ENCODE measurements at regions not wholly inside any gene's neighbourhood (a gene's known extent, or its start where the extent isn't known, plus 50 kb on each side); places are given as distances from the start of the nearest gene placed in this dataset.

- ChIA-PET POLR2A (no interaction called here), CTCF (ENCODE audit: unreplicated experiment) (no interaction called here)
- Histone ChIP-seq H3K9me2 (ENCODE audit: insufficient read depth, low read length) (no peaks in the 10 kb centered on the region), H3K27ac (ENCODE audit: low read depth, low read length, poor library complexity, severe bottlenecking) (no peak overlapping the region), H3K79me2 (ENCODE audit: insufficient read depth, low read depth, low read length) (no peaks in the 10 kb centered on the region), H3K9me3 (ENCODE audit: low read length) (no peaks in the 10 kb centered on the region), H3K4me1 (ENCODE audit: insufficient read depth, low read length, poor library complexity, severe bottlenecking) (no peaks in the 10 kb centered on the region), H3K4me3 (ENCODE audit: low read depth, low read length, poor library complexity, severe bottlenecking) (no peak overlapping the region), H4K20me1 (ENCODE audit: insufficient read depth, low read length) (no peaks in the 10 kb centered on the region), H3K36me3 (ENCODE audit: insufficient read depth, low read length) (no peaks in the 10 kb centered on the region), H2AFZ (ENCODE audit: low read length) (no peak overlapping the region), H3K4me2 (ENCODE audit: low read length) (no peak overlapping the region)
- DNase-seq (ENCODE audit: low spot score) = no peak
- no TSS peak for BruUV-seq (replicated peaks)
- intact Hi-C loops (cut with micrococcal nuclease; ENCODE audit: unreplicated experiment) = no loop called here
- TF ChIP-seq CTCF (conservative IDR thresholded peaks at IDR 0.05; ENCODE audit: low read length) (no peak), EZH2phosphoT487 (IDR thresholded peaks at IDR 0.05; ENCODE audit: borderline replicate concordance, low read depth, low read length) (no peak)
These were observed 291.2 kb upstream of the SALL1 start for GRCh38 chr16:51442141-51442870.

DNA sequence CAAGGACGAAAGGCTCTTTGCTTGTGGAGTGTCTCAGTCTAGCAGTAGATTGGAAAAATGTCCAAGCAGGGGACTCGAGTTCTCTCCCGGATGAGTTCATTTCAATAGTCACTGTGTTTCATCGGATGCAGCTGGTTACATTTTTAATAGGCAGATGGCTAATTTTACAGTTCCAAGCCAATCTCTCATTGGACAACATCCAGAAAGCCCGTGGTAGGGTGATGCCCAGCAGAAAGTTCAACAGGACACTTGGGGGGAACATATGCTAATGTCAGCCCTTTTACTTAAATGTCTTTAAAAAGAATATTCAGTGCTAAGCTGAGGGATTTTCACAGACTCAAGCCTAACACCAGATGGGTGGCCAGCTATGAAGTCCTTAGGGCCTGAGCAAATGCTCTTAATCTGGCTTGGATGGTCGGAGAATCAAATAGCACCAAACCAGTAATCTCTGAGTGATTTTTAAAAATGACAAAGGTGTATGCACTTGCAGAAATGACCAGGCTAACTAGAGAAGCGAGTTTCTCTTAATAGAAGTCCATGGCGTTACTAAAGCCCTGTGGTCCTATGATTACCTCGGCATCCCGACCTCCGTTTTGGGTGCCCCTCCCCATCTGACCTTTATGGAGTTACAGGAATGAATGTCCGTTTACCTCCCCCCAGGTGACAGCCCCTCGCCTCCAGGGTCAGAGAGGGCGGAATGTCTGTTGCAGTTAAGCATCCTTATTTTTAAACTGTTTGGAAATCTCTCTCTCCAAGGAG, 289.2 kb upstream of the SALL1 start:
- no peak for DNase-seq (ENCODE audit: low spot score)
- H3K79me2 ChIP-seq (ENCODE audit: insufficient read depth, low read depth, low read length) = no peaks in the 10 kb centered on the region
- no peak overlapping the region for H3K27ac ChIP-seq (ENCODE audit: low read depth, low read length, poor library complexity, severe bottlenecking)
- H3K4me1 ChIP-seq (ENCODE audit: insufficient read depth, low read length, poor library complexity, severe bottlenecking) = no peaks in the 10 kb centered on the region
- no peaks in the 10 kb centered on the region for H3K9me2 ChIP-seq (ENCODE audit: insufficient read depth, low read length)
- intact Hi-C loops (cut with micrococcal nuclease; ENCODE audit: unreplicated experiment) = no loop called here
- no peak overlapping the region for H3K4me2 ChIP-seq (ENCODE audit: low read length)
- BruUV-seq (replicated peaks) = no TSS peak
- no peak overlapping the region for H2AFZ ChIP-seq (ENCODE audit: low read length)
- H3K4me3 ChIP-seq (ENCODE audit: low read depth, low read length, poor library complexity, severe bottlenecking) = no peak overlapping the region
- H3K36me3 ChIP-seq (ENCODE audit: insufficient read depth, low read length) = no peaks in the 10 kb centered on the region
- POLR2A ChIA-PET = interaction anchor here (0.7 to 1.8 kb wide), 2 partner anchors 12 to 272 kb away, joined by 4 read pairs; no protein-coding TSS in a partner anchor
- TF ChIP-seq EZH2phosphoT487 (IDR thresholded peaks at IDR 0.05; ENCODE audit: borderline replicate concordance, low read depth, low read length) = no peak
- no peak for TF ChIP-seq CTCF (conservative IDR thresholded peaks at IDR 0.05; ENCODE audit: low read length)
- H3K9me3 ChIP-seq (ENCODE audit: low read length) = no peaks in the 10 kb centered on the region
- CTCF ChIA-PET (ENCODE audit: unreplicated experiment) = no interaction called here
- no peaks in the 10 kb centered on the region for H4K20me1 ChIP-seq (ENCODE audit: insufficient read depth, low read length)

DNA sequence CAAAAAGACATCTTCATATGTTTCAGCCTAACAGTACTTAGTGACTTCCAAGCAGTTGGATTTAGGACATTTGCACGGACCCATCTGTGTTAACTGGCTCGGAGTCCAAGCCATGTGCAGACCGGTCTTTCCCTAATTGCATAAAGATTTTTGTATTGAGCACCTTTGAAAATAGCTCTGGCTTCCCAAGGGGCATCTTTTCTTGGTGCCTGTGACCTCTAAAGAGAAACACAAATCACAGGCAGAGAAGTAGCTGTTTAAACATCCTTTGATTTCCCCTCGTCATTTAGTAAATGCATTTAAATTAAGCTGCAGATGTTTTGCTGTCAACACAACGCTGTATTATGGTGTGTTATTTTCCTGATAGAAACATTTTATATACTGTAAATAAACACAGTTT, 288.2 kb upstream of the SALL1 start:
- no TSS peak for BruUV-seq (replicated peaks)
- intact Hi-C loops (cut with micrococcal nuclease; ENCODE audit: unreplicated experiment) = no loop called here
- no peak overlapping the region for H2AFZ ChIP-seq (ENCODE audit: low read length)
- no peak for TF ChIP-seq CTCF (conservative IDR thresholded peaks at IDR 0.05; ENCODE audit: low read length)
- no peak for TF ChIP-seq EZH2phosphoT487 (IDR thresholded peaks at IDR 0.05; ENCODE audit: borderline replicate concordance, low read depth, low read length)
- H3K9me3 ChIP-seq (ENCODE audit: low read length) = no peaks in the 10 kb centered on the region
- DNase-seq (ENCODE audit: low spot score) = no peak
- POLR2A ChIA-PET = interaction anchor here (1.8 kb wide), 1 partner anchor 13 kb away, joined by 4 read pairs; no protein-coding TSS in a partner anchor
- no peak overlapping the region for H3K27ac ChIP-seq (ENCODE audit: low read depth, low read length, poor library complexity, severe bottlenecking)
- no peaks in the 10 kb centered on the region for H4K20me1 ChIP-seq (ENCODE audit: insufficient read depth, low read length)
- H3K79me2 ChIP-seq (ENCODE audit: insufficient read depth, low read depth, low read length) = no peaks in the 10 kb centered on the region
- no peaks in the 10 kb centered on the region for H3K36me3 ChIP-seq (ENCODE audit: insufficient read depth, low read length)
- no peak overlapping the region for H3K4me3 ChIP-seq (ENCODE audit: low read depth, low read length, poor library complexity, severe bottlenecking)
- H3K4me2 ChIP-seq (ENCODE audit: low read length) = no peak overlapping the region
- CTCF ChIA-PET (ENCODE audit: unreplicated experiment) = no interaction called here
- H3K4me1 ChIP-seq (ENCODE audit: insufficient read depth, low read length, poor library complexity, severe bottlenecking) = no peaks in the 10 kb centered on the region
- no peaks in the 10 kb centered on the region for H3K9me2 ChIP-seq (ENCODE audit: insufficient read depth, low read length)

Data from OCI-LY7 (cell line).